ENCODE measurements at regions not wholly inside any gene's neighbourhood (a gene's known extent, or its start where the extent isn't known, plus 50 kb on each side); places are given as distances from the start of the nearest gene placed in this dataset.
"Not testable (repeated sequence)": the region's sequence is repeated elsewhere in the genome, so short reads cannot be mapped to it uniquely, and the experiment has no call there.

DNA sequence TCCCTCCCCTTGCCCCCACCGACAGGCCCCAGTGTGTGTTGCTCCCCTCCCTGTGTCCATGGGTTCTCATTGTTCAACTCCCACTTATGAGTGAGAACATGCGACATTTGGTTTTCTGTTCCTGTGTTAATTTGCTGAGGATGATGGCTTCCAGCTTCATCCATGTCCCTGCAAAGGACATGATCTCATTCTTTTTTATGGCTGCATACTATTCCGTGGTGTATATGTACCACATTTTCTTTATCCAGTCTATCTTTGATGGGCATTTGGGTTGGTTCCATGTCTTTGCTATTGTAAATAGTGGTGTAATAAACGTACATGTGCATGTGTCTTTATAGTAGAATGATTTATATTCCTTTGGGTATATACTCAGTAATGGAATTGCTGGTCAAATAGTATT lies 85.6 kb upstream of the NFASC start:
- not testable (repeated sequence) for TF ChIP-seq POLR2A (IDR thresholded peaks at IDR 0.05)
- TF ChIP-seq, protein P1, sequence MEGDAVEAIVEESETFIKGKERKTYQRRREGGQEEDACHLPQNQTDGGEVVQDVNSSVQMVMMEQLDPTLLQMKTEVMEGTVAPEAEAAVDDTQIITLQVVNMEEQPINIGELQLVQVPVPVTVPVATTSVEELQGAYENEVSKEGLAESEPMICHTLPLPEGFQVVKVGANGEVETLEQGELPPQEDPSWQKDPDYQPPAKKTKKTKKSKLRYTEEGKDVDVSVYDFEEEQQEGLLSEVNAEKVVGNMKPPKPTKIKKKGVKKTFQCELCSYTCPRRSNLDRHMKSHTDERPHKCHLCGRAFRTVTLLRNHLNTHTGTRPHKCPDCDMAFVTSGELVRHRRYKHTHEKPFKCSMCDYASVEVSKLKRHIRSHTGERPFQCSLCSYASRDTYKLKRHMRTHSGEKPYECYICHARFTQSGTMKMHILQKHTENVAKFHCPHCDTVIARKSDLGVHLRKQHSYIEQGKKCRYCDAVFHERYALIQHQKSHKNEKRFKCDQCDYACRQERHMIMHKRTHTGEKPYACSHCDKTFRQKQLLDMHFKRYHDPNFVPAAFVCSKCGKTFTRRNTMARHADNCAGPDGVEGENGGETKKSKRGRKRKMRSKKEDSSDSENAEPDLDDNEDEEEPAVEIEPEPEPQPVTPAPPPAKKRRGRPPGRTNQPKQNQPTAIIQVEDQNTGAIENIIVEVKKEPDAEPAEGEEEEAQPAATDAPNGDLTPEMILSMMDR (IDR thresholded peaks at IDR 0.05), result not testable (repeated sequence)

Data from ovary (tissue), 3 donors.